ENCODE measurements at regions not wholly inside any gene's neighbourhood (a gene's known extent, or its start where the extent isn't known, plus 50 kb on each side); places are given as distances from the start of the nearest gene placed in this dataset.
"Not testable (repeated sequence)": the region's sequence is repeated elsewhere in the genome, so short reads cannot be mapped to it uniquely, and the experiment has no call there.

GRCh38 chrX:137855490-137855889 is 289.6 kb downstream of the ZIC3 start:
- DNase-seq = no peak
- intact Hi-C loops (cut with DNase I) = no loop called here

DNA sequence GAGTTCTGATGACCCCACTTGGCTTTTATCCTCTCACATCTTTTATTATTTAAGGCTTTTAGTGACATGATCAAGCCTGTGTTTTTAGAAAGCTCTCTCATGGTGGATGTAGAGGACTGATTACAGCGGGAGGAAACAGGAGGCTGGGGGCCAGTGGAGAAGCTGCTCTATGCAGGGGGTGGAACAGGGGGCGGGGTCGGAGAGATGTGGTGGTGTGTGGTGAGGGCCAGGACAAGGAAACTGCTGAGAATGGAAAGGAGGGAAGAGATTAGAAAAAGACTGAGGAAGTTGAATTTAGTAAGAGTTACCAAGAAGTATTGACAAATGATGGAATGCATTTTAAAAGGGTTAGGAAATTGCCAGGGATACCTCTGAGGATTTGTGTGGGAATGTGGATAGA is 292.2 kb downstream of the ZIC3 start:
- DNase-seq = no peak
- intact Hi-C loops (cut with DNase I) = no loop called here

- intact Hi-C loops (cut with DNase I) = no loop called here
These were observed 312.5 kb downstream of the ZIC3 start for GRCh38 chrX:137878401-137878800.

DNA sequence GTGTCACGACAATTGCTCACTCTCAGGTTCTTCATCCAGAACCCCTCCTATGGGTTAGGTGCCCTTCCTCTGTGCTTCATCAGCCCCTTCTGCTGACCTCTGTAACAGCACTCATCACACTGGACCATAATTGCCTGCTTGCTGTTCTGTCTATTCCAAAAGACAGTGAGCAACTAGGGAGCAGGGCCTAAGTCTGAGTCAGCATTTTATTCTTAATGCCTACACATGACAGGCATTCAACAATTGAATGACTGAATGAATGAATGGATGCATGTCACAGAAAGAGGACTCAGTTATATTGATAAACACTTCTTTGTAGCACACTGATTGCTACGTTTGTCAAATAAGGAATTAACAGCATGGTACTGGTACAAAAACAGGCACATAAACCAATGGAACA is 317.0 kb downstream of the ZIC3 start:
- DNase-seq = no peak
- intact Hi-C loops (cut with DNase I) = no loop called here

More at GRCh38 chrX:137878401-137878800, 312.5 kb downstream of the ZIC3 start:
- no peak for DNase-seq

DNA sequence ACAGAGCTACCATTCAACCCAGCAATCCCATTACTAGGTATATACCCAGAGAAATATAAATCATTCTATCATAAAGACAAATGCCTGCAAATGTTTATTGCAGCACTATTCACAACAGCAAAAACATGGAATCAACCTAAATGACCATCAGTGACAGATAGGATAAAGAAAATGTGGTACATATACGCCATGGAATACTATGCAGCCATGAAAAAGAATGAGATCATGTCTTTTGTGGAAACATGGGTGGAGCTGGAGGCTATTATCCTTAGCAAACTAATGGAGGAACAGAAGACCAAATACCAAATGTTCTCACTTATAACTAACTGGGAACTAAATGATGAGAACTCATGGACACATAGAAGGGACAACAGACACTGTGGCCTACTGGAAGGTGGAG is 318.9 kb downstream of the ZIC3 start:
- DNase-seq; intact Hi-C loops (cut with DNase I): not testable (repeated sequence)

DNA sequence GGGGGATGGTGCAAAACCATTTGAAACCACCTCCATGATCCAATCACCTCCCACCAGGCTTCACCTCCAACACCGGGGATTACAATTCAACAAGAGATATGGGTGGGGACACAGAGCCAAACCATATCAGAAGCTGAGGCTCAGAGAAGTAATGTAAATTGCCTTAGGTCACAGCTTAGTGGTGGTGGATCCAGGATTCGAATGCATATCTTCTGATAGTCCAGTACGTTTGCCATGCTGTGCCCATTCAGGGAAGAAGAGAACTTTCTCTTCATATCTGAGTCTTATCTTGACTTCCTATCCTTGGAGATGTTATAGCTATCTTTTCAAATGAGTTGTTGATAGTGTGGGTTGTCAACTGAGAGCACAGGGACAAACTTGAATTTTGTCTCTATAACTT is 325.5 kb downstream of the ZIC3 start:
- DNase-seq = no peak
- intact Hi-C loops (cut with DNase I) = no loop called here

DNA sequence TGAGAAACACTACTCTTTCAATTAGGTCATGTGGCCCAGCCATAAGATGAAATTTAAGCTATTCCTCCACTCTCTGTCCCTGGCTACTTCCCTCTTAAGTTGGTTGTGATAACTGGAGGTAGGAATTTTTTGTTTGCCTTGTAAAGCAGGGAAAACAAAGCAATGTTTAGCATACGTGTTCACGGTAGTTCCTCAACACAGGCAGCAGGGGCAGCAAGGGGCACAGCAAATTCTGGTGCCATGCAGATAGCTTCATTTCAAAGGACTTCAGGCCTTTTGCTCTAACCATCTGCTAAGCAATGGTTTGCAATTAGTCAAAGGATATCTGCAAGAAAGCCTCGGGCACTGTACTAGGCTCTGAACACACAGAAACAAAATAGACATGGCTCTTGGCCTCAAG is 330.2 kb downstream of the ZIC3 start:
- DNase-seq = no peak
- intact Hi-C loops (cut with DNase I) = no loop called here

- intact Hi-C loops (cut with DNase I) = no loop called here
- no peak for DNase-seq
These were observed 349.5 kb downstream of the ZIC3 start for GRCh38 chrX:137915466-137915865.

GRCh38 chrX:137916090-137916746 is 350.3 kb downstream of the ZIC3 start:
- intact Hi-C loops (cut with DNase I) = no loop called here
- DNase-seq = no peak

DNA sequence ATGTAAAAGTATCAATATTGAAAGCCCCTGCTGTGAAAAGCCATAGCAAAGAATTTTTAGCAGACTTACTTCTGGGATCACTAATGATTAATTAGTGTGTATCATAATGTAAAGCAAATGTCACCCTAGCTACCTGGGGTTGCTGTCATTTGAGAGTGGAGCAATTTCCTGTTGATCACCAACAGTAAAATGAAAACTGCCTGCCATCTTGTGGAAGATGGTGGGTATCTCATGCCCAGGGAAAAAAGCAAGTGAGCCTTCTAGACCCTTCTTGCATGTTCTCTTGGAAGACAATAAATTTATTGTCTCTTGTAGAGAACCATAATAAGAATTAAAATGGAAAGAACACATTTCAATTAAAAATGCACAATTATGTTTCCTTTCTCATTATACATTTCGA is 360.2 kb downstream of the ZIC3 start:
- peak in 3 of 42 donors; percentile 3 to 16 (median 7) for DNase-seq
- intact Hi-C loops (cut with DNase I) = no loop called here

- intact Hi-C loops (cut with DNase I) = no loop called here
- DNase-seq = no peak
These were observed 364.0 kb downstream of the ZIC3 start for GRCh38 chrX:137929951-137930350.

DNA sequence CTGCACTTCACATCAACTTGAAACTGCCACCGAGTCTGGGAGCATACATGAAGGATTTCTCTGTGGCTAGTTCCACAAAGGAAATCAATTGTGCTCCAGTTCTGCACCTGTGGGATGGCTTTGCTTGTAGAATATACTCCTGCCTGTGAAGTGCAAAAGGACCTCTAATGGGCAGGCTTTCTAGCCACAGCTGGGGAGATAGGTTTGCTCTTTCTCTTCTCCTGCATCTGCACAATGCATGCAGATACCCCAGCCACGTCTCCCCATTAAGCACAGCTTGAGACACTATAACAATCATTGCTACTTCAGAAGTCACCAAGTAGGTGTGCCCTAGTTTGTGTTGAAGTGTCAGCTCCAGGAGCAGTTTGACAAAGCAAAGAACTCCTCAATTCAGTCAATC is 364.6 kb downstream of the ZIC3 start:
- intact Hi-C loops (cut with DNase I) = no loop called here
- no peak for DNase-seq

GRCh38 chrX:137934214-137934613 is 368.3 kb downstream of the ZIC3 start:
- DNase-seq; intact Hi-C loops (cut with DNase I): not testable (repeated sequence)

- DNase-seq; intact Hi-C loops (cut with DNase I): not testable (repeated sequence)
These were observed 369.0 kb downstream of the ZIC3 start for GRCh38 chrX:137934887-137935286.

DNA sequence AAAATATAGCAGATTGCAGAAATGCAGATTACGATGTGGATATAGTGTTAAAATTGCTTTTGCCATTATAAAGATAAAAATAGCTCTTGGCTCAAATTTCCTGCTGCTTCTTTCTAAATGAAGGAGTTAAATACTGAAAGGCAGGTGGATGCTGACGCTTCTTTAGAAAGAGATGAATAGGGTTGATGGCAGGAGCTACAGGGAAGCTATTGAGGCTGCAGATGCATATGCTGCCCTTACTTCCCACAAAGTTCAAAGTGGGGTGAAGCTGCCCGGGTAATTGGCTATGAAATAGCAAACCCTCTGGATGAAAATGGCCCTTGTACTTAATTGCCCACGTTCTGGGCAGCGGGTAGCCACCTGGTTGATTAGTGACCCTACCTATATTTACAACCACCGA is 379.5 kb downstream of the ZIC3 start:
- no peak for DNase-seq
- intact Hi-C loops (cut with DNase I) = no loop called here

- DNase-seq = no peak
- intact Hi-C loops (cut with DNase I) = no loop called here
These were observed 403.3 kb downstream of the ZIC3 start for GRCh38 chrX:137969191-137969590.

GRCh38 chrX:137982472-137983172 is 416.7 kb downstream of the ZIC3 start:
- intact Hi-C loops (cut with DNase I) = no loop called here
- DNase-seq = no peak

DNA sequence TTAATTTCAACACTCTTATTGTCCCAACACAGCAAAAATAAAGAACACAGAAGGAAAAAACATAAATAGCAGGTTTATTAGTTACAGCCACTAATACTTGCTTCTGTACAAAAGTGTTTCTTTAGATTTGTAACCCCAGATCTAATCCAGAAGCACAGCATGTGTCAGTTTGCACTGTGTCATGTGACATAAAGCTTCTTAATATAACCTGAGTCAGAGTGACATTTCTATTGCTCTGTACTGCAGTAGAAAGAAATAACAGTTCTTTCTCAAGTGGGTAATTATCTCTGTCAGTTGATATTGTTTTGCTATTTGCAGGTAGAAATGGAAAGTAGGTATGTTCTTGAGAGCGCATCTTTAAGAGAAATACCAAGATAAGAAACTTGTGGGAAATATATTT is 422.5 kb downstream of the ZIC3 start:
- DNase-seq = peak in 8 of 42 donors; percentile 1 to 44 (median 10)
- intact Hi-C loops (cut with DNase I) = no loop called here

DNA sequence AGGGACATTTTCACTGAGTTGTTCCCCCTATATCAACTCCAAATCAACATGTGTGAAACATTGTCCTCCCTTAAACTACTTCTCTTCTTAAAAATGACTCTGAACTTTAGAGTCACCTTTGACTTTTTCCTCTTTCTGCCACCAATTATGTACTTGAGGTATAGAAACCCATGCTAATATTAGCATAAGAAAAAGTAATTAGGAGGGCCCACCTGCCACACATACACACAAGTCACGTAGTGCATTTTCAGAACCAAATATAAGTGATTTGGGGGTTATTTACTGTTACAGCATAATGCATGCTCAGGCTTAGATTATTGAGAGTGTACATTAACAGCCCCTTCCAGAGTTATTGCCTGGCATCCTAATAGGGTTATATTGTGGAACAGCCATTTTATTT is 432.7 kb downstream of the ZIC3 start:
- intact Hi-C loops (cut with DNase I) = no loop called here
- DNase-seq = no peak

- DNase-seq = no peak
- intact Hi-C loops (cut with DNase I) = no loop called here
These were observed 433.1 kb downstream of the ZIC3 start for GRCh38 chrX:137999071-137999470.

GRCh38 chrX:137999552-137999951 is 433.6 kb downstream of the ZIC3 start:
- no peak for DNase-seq
- intact Hi-C loops (cut with DNase I) = no loop called here

Data from head of caudate nucleus (tissue), 42 donors.